Coronary artery (tissue), 2 donors: ENCODE measurements at regions not wholly inside any gene's neighbourhood (a gene's known extent, or its start where the extent isn't known, plus 50 kb on each side); places are given as distances from the start of the nearest gene placed in this dataset.

Source experiments
- DNase-seq: peaks from one replicate; pipeline ENCODE4 v3.0.0-alpha.2; 2017; ENCODE audit warnings: low spot score
- H3K27ac ChIP-seq, 2 donors: fragments of 200-600 bp; sonication (generic); one replicate each; pipeline ENCODE4 v1.5.1; 2016 to 2019
- H3K4me3 ChIP-seq: fragments of 200-600 bp; sonication (generic); 2 replicates; pipeline ENCODE4 v1.5.1; 2016; ENCODE audit warnings: mild to moderate bottlenecking, moderate library complexity
- CTCF ChIP-seq: fragments of 200-600 bp; sonication (generic); IDR thresholded peaks from one replicate; pipeline ENCODE4 v1.5.1; 2019; ENCODE audit warnings: antibody characterized with exemption

DNA sequence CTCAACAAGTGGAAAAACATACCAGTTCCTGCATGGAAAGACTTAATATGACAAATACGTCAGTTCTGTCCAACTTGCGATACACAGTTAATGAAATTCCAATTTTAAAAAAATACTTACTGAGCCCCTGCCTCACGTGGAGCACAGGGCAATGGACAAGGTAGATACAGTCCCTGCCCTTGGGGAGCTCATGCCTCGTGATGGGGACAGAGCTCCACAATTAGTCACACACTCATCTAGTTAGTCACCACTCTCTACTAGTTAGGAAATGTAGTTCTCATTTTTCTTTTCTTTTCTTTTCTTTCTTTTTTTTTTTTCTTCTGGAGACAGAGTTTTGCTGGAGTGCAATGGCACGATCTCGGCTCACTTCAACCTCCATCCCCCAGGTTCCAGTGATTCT lies 74.7 kb upstream of the CDH5 start:
- Histone ChIP-seq H3K27ac (no peak overlapping the region), H3K4me3 (no peak overlapping the region)
- DNase-seq, result peak; percentile 9
- no peak for TF ChIP-seq CTCF

DNA sequence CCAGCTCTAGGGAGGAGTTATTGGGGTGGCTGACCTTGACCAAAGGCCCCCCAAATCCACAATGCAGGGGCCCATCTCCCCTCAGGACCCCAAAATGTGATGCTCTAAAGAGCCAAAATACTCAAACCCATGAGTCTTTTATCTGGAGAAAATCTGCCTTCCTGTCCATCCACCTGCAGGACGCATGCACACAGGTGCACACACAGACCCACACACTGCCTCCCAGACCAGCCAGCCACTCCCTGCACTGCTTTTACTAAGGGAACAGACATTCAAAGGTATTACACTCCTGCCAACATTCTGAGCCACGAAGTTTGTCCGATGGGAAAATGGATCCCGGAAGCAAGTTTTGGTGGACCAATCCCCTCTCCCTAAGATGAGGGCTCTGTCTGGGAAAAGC lies 76.1 kb upstream of the CDH5 start:
- no peak for TF ChIP-seq CTCF
- H3K27ac ChIP-seq, result no peak overlapping the region
- DNase-seq, result peak; percentile 43

GRCh38 chr16:66289986-66290385 lies 76.5 kb upstream of the CDH5 start:
- no peak for TF ChIP-seq CTCF
- peak; percentile 55 for DNase-seq
- H3K4me3 ChIP-seq, result no peak overlapping the region
- H3K27ac ChIP-seq, result no peak overlapping the region

More for the DNA sequence above, 76.1 kb upstream of the CDH5 start:
- no peak overlapping the region for H3K4me3 ChIP-seq

DNA sequence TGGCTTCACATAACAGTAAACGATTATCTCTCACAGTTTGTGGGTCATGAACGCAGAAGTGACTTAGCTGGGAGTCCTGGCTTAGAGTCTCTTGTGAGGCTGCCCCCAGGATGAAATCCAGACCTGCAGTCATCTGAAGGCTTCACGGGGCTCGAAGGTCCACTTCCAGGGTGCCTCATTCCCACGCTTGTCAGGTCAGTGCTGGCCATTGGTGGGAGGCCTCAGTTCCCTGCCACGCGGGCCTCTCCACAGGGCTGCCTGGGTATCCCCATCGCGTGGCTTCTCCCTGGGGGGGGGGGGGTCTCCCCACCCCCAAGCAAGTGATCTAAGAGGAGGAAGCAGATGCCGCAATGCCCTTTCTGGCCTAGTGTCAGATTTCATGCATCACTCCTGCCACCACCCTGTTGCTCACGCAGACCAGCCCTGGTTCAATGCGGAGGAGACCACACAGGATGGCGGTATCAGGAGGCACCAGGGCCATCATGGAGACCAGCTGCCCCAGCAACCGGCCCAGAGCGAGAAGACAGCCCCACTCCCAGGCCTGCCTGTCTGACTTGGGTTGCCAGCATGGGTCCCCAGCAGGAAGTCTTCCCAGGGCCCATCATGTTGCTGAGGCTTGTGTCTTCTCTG lies 77.3 kb upstream of the CDH5 start:
- Histone ChIP-seq H3K4me3 (no peak overlapping the region), H3K27ac (no peak overlapping the region)
- no peak for TF ChIP-seq CTCF
- DNase-seq, result peak; percentile 71

DNA sequence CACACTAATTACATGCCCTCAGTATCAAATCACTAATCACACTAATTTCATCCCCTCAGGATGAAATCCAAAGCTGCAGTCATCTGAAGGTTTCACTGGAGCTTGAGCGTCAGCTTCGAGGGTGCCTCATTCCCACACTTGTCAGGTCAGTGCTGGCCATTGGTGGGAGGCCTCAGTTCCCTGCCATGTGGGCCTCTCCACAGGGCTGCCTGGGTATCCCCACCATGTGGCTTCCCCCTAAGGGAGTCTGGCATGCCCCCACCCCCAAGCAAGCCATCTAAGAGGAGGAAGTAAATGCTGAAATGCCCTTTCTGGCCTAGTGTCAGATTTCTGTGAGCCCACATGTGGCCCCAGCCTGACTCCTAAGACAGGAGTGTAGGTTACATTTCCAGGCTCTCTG lies 78.6 kb upstream of the CDH5 start:
- TF ChIP-seq CTCF, result no peak
- H3K27ac ChIP-seq, result no peak overlapping the region
- H3K4me3 ChIP-seq, result no peak overlapping the region
- DNase-seq, result peak; percentile 38

DNA sequence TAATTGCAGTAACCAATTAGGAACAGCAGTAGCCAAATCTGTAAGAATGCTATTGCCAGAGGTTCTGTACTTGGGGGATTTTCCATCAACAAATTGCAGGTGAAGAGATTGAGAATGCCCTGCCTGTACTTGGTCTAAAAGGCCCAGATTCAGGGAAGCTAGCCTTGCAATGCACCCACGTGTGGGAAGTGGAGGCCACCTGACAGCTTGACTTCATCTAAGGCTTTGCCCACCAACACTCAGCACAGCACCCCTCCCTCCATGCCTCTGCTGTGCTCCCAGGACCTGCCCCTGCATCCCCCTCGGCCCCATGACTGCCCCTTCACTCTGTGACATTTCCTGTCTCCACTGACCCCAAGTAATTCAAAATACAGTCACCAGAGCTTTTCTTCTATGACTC lies 79.1 kb upstream of the CDH5 start:
- H3K27ac ChIP-seq, result no peak overlapping the region
- no peak overlapping the region for H3K4me3 ChIP-seq
- no peak for TF ChIP-seq CTCF
- DNase-seq, result peak; percentile 61

DNA sequence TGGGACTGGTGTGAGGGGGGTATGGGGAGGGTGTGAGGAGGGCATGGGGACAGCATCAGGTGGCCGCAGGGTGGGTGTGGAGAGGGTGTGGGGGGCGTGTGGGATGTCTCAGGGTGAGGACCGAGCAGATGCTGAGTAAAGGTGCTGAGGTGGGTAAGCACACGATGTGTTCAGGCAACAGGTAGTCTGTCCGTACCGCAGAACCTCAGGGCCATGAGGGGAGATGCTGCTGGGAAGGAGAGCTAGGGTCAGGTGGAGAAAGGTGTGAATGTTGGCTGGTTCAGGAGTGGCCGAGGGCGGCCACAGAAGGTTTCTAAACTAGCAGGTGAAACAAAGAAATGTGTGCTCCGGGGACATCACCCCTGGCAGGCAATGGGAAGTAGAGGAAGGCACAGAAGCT lies 80.0 kb upstream of the CDH5 start:
- H3K27ac ChIP-seq, result no peak overlapping the region
- H3K4me3 ChIP-seq, result no peak overlapping the region
- peak; percentile 31 for DNase-seq
- TF ChIP-seq CTCF, result no peak
